Activated T-cell treated with anti-CD3 and anti-CD28 coated beads, Interleukin-2, amount 50 U/mL, for 1 hour (primary cell): ENCODE measurements at regions not wholly inside any gene's neighbourhood (a gene's known extent, or its start where the extent isn't known, plus 50 kb on each side); places are given as distances from the start of the nearest gene placed in this dataset.

ENCODE experiments used
- DNase-seq: peaks from one replicate; pipeline ENCODE4 v3.0.0-alpha.2; 2020

GRCh38 chr2:180349809-180350208 lies 342.7 kb upstream of the CWC22 start:
- DNase-seq: no peak

- DNase-seq: no peak
Measured at GRCh38 chr2:180343528-180344345, 336.6 kb upstream of the CWC22 start.

GRCh38 chr2:180337136-180337535 lies 330.0 kb upstream of the CWC22 start:
- DNase-seq: no peak

GRCh38 chr2:180336550-180336949 lies 329.5 kb upstream of the CWC22 start:
- DNase-seq: no peak

GRCh38 chr2:180334514-180334913 lies 327.4 kb upstream of the CWC22 start:
- no peak for DNase-seq

GRCh38 chr2:180328795-180329422 lies 321.8 kb upstream of the CWC22 start:
- DNase-seq: no peak

- no peak for DNase-seq
Measured at GRCh38 chr2:180327185-180327584, 320.1 kb upstream of the CWC22 start.

- no peak for DNase-seq
Measured at GRCh38 chr2:180325416-180326120, 318.5 kb upstream of the CWC22 start.

- no peak for DNase-seq
Measured at GRCh38 chr2:180324182-180324581, 317.1 kb upstream of the CWC22 start.

GRCh38 chr2:180322781-180323180 lies 315.7 kb upstream of the CWC22 start:
- DNase-seq: no peak

GRCh38 chr2:180319586-180320405 lies 312.7 kb upstream of the CWC22 start:
- DNase-seq: no peak

GRCh38 chr2:180314086-180314485 lies 307.0 kb upstream of the CWC22 start:
- no peak for DNase-seq

GRCh38 chr2:180312542-180312941 lies 305.4 kb upstream of the CWC22 start:
- no peak for DNase-seq

GRCh38 chr2:180307096-180307495 lies 300.0 kb upstream of the CWC22 start:
- no peak for DNase-seq

GRCh38 chr2:180306346-180306745 lies 299.2 kb upstream of the CWC22 start:
- no peak for DNase-seq

- DNase-seq: no peak
Measured at GRCh38 chr2:180291552-180292421, 284.7 kb upstream of the CWC22 start.

GRCh38 chr2:180291060-180291459 lies 284.0 kb upstream of the CWC22 start:
- DNase-seq: no peak

GRCh38 chr2:180289627-180290026 lies 282.5 kb upstream of the CWC22 start:
- no peak for DNase-seq

GRCh38 chr2:180279581-180279980 lies 272.5 kb upstream of the CWC22 start:
- no peak for DNase-seq

GRCh38 chr2:180276733-180277132 lies 269.6 kb upstream of the CWC22 start:
- DNase-seq: no peak

- no peak for DNase-seq
Measured at GRCh38 chr2:180268006-180268405, 260.9 kb upstream of the CWC22 start.

- DNase-seq: no peak
Measured at GRCh38 chr2:180261976-180262375, 254.9 kb upstream of the CWC22 start.
